ENCODE measurements at regions not wholly inside any gene's neighbourhood (a gene's known extent, or its start where the extent isn't known, plus 50 kb on each side); places are given as distances from the start of the nearest gene placed in this dataset.

- TF ChIP-seq CTCF (conservative IDR thresholded peaks at IDR 0.05; ENCODE audit: control insufficient read depth, insufficient read depth, low read depth, low read length): no peak
- DNase-seq (ENCODE audit: low read depth): no peak
- H3K4me3 ChIP-seq (ENCODE audit: control insufficient read depth, low read depth, low read length): no peak overlapping the region
Observed at GRCh38 chr10:44685220-44685619, 225.9 kb upstream of the TMEM72 start.

- no peak for TF ChIP-seq CTCF (conservative IDR thresholded peaks at IDR 0.05; ENCODE audit: control insufficient read depth, insufficient read depth, low read depth, low read length)
- no peak for DNase-seq (ENCODE audit: low read depth)
- H3K4me3 ChIP-seq (ENCODE audit: control insufficient read depth, low read depth, low read length): no peak overlapping the region
Observed at GRCh38 chr10:44685747-44686146, 225.4 kb upstream of the TMEM72 start.

GRCh38 chr10:44689368-44689767, 221.8 kb upstream of the TMEM72 start:
- peak; percentile 55 for TF ChIP-seq CTCF (conservative IDR thresholded peaks at IDR 0.05; ENCODE audit: control insufficient read depth, insufficient read depth, low read depth, low read length)
- DNase-seq (ENCODE audit: low read depth): peak; percentile 40
- no peak overlapping the region for H3K4me3 ChIP-seq (ENCODE audit: control insufficient read depth, low read depth, low read length)

- H3K4me3 ChIP-seq (ENCODE audit: control insufficient read depth, low read depth, low read length): no peak overlapping the region
- no peak for TF ChIP-seq CTCF (conservative IDR thresholded peaks at IDR 0.05; ENCODE audit: control insufficient read depth, insufficient read depth, low read depth, low read length)
- DNase-seq (ENCODE audit: low read depth): peak; percentile 96
Observed at GRCh38 chr10:44696496-44696895, 214.6 kb upstream of the TMEM72 start.

- DNase-seq (ENCODE audit: low read depth): peak; percentile 53
- H3K4me3 ChIP-seq (ENCODE audit: control insufficient read depth, low read depth, low read length): no peak overlapping the region
- no peak for TF ChIP-seq CTCF (conservative IDR thresholded peaks at IDR 0.05; ENCODE audit: control insufficient read depth, insufficient read depth, low read depth, low read length)
Observed at GRCh38 chr10:44697116-44697515, 214.0 kb upstream of the TMEM72 start.

GRCh38 chr10:44702531-44702930, 208.6 kb upstream of the TMEM72 start:
- H3K4me3 ChIP-seq (ENCODE audit: control insufficient read depth, low read depth, low read length): no peak overlapping the region

More at GRCh38 chr10:44702531-44702930, 208.6 kb upstream of the TMEM72 start:
- TF ChIP-seq CTCF (conservative IDR thresholded peaks at IDR 0.05; ENCODE audit: control insufficient read depth, insufficient read depth, low read depth, low read length): no peak
- no peak for DNase-seq (ENCODE audit: low read depth)
